ENCODE measurements at regions not wholly inside any gene's neighbourhood (a gene's known extent, or its start where the extent isn't known, plus 50 kb on each side); places are given as distances from the start of the nearest gene placed in this dataset.
"Not testable (repeated sequence)": the region's sequence is repeated elsewhere in the genome, so short reads cannot be mapped to it uniquely, and the experiment has no call there.

- no peak overlapping the region for H3K27ac ChIP-seq
- no peak for TF ChIP-seq CTCF (IDR thresholded peaks at IDR 0.05)
- no peak for TF ChIP-seq POLR2A (IDR thresholded peaks at IDR 0.05)
- DNase-seq: no peak
- intact Hi-C loops (cut with DNase I): no loop called here
- ATAC-seq: no peak
- no peaks in the 10 kb centered on the region for H3K4me1 ChIP-seq
- no peak overlapping the region for H3K4me3 ChIP-seq
- H3K27me3 ChIP-seq: no peaks in the 10 kb centered on the region
- H3K9me3 ChIP-seq: peaks cover 0 to 7% (median 0%) of the 10 kb centered on the region in 12 donors
- no peaks in the 10 kb centered on the region for H3K36me3 ChIP-seq
Observed at GRCh38 chr21:23130308-23130707, 2132.1 kb downstream of the NCAM2 start.

- H3K9me3 ChIP-seq: peaks cover 0 to 8% (median 0%) of the 10 kb centered on the region in 12 donors
- no peaks in the 10 kb centered on the region for H3K36me3 ChIP-seq
- DNase-seq (no peak), ATAC-seq (no peak)
- TF ChIP-seq CTCF (IDR thresholded peaks at IDR 0.05) (no peak), POLR2A (IDR thresholded peaks at IDR 0.05) (no peak)
- no peaks in the 10 kb centered on the region for H3K4me1 ChIP-seq
- no peak overlapping the region for H3K27ac ChIP-seq
- H3K27me3 ChIP-seq: no peaks in the 10 kb centered on the region
- WGBS, 4 donors: 65 to 68% (median 67%) methylated on average over 6 of the region's 6 CpGs
- intact Hi-C loops (cut with DNase I): no loop called here
- H3K4me3 ChIP-seq: no peak overlapping the region
Observed at GRCh38 chr21:23131177-23131576, 2133.0 kb downstream of the NCAM2 start.

GRCh38 chr21:23138797-23139196, 2140.6 kb downstream of the NCAM2 start:
- no peaks in the 10 kb centered on the region for H3K36me3 ChIP-seq
- H3K27ac ChIP-seq: no peak overlapping the region
- ATAC-seq (no peak), DNase-seq (no peak)
- 69 to 82% (median 77%) methylated on average over 2 of the region's 2 CpGs for WGBS, 4 donors
- H3K27me3 ChIP-seq: no peaks in the 10 kb centered on the region
- no peaks in the 10 kb centered on the region for H3K4me1 ChIP-seq
- intact Hi-C loops (cut with DNase I): no loop called here
- no peak overlapping the region for H3K4me3 ChIP-seq
- TF ChIP-seq CTCF (IDR thresholded peaks at IDR 0.05) (no peak), POLR2A (IDR thresholded peaks at IDR 0.05) (no peak)
- peaks cover 0 to 22% (median 2%) of the 10 kb centered on the region in 12 donors for H3K9me3 ChIP-seq

- 53 to 62% (median 54%) methylated on average over 1 of the region's 1 CpG for WGBS, 4 donors
Observed at GRCh38 chr21:23152130-23152529, 2153.9 kb downstream of the NCAM2 start.

GRCh38 chr21:23153842-23154241, 2155.6 kb downstream of the NCAM2 start:
- H3K9me3 ChIP-seq; DNase-seq; H3K4me3 ChIP-seq; H3K27ac ChIP-seq; H3K36me3 ChIP-seq; intact Hi-C loops (cut with DNase I); ATAC-seq; H3K27me3 ChIP-seq; H3K4me1 ChIP-seq: not testable (repeated sequence)
- 71 to 89% (median 87%) methylated on average over 3 of the region's 3 CpGs for WGBS, 4 donors

More at GRCh38 chr21:23152130-23152529, 2153.9 kb downstream of the NCAM2 start:
- ATAC-seq (no peak), DNase-seq (no peak)
- H3K4me3 ChIP-seq: no peak overlapping the region
- TF ChIP-seq CTCF (IDR thresholded peaks at IDR 0.05): no peak
- no peak for TF ChIP-seq POLR2A (IDR thresholded peaks at IDR 0.05)
- H3K27me3 ChIP-seq: no peaks in the 10 kb centered on the region
- no peaks in the 10 kb centered on the region for H3K4me1 ChIP-seq
- no peak overlapping the region for H3K27ac ChIP-seq
- H3K9me3 ChIP-seq: no peaks in the 10 kb centered on the region
- no peaks in the 10 kb centered on the region for H3K36me3 ChIP-seq
- intact Hi-C loops (cut with DNase I): no loop called here
